Superior temporal gyrus (tissue), 1 donor: ENCODE measurements at regions not wholly inside any gene's neighbourhood (a gene's known extent, or its start where the extent isn't known, plus 50 kb on each side); places are given as distances from the start of the nearest gene placed in this dataset.
"Not testable (repeated sequence)": the region's sequence is repeated elsewhere in the genome, so short reads cannot be mapped to it uniquely, and the experiment has no call there.

ENCODE experiments used
- DNase-seq: peaks from one replicate; pipeline ENCODE4 v3.0.0-alpha.2; 2016; ENCODE audit errors: extremely low spot score

DNA sequence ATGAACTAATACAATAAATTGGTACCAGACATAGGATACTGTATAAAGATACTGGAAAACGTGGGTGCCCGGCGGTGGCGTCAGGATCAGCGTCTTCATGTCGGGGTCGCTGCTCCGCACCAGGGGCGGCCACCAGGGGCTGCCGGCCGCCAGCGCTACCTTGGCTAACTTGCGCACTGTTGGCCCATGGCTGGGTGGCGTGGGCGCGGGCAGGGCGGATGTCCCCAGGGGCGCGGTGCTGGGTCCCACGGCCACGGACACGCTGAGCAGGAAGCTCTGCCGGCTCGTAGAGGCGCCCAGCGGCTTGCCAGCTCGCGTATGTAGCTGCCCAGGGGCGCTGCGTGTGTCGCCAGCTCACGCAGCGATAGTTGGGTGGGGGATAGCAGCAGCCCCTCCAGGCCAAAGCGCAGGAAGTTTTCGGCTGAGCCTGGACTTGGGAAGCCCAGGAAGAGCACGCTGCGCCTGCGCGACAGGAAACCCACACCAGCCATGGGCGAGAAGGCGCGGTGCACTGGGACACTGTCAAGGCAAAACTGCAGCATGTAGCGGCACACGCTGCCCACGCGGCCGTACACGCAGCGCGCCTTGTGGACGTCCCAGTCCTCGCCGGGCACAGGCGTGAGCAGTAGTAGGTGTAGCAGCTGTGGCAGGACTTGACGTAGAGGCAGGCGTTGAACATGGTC, 299.9 kb downstream of the CCDC74A start:
- DNase-seq, result no peak

DNA sequence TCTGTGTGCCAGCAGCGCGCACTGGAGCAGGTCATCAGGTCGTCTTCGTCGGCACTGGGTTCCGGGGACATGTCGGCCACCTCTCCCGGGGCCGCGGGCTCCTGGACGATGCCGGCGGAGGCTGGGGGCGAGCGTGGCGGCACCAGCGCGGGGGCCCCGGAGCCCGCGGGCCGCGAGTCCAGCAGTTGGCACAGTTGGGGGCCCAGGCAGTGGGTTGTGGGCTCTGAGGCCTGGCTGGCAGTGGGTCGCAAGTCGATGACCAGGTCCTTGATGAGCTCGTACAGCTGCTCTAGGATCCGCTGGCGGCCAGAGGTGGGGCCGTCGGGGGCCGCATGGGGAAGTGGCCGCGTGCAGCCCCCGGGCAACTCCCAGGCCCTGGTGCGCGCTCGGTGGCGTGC, 300.5 kb downstream of the CCDC74A start:
- no peak for DNase-seq

DNA sequence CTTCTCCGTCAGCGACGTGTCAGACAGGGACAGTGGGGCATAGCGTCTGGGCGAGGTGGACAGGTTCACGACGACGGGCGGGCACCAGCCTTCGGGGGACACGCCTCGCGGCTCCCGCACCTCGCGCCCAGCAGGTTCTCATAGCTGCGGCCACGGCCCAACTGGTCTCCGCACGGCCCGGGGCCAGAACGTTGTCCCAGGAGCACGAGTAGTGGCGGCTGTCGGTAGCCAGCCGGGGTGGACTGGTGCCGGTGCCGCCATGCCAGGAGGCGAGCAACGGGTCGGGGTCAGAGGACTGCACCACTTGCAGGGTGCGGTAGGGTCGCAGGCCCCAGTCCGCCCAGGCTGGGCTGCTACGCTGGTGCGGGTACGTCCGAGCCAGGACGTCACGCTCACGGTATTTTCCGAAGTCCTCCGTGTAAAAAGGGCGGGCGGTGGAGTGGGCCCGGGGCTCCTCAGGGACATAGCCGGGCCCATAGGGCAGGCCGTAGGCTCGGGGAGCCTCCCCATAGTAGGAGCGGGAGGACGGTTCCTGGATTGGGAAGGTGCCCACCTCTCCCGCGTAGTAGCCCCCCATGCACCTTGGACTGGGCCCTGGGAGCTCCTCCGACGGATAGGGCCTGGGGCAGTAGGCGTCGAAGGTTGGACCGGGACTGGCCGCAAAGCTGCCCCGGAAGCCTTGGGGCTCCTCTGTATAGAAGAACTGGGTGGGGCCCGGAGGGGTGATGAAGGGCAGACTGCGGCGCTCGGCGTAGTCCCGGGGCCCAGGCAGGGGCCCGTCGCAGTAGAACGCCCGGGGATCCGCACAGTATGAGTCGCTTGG, 301.2 kb downstream of the CCDC74A start:
- DNase-seq, result not testable (repeated sequence)

DNA sequence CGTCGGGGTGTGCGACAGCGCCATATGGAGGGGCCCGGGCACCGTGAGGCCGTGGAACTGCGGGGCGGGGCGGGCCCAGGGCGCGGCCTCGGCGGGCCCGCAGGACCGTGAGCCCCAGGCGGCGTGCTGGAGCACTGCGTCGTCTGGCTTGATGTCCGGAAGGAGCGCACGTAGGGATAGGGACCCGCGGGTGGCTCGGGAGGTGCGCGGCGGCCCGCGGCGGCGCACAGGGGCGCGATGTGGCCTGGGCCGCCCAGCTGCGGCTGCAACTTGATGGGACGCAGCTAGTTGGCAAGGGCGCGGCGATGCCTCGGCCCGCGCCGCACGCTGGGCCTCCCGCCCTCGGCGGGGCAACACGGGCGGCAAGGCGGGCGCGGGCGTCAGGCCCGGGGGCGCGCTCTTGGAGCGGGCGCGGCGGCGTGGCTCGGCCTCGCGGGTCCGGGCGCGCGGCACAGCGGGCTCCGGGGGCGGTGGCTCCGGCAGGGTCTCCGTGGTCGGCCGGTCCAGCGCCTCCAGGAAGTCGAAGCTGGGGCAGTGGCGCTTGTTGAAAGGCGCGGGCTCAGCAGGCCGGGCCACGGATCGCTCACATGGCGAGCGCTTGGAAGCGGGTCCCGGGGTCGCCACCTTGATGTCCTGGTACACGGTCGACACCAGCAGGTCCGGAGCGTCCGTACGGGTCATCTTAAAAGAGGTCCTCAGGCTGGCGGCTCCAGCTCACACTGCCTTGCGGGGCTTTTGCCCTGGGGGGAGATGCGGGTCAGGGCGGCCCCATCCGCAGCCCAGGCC, 302.0 kb downstream of the CCDC74A start:
- DNase-seq, result not testable (repeated sequence)

DNA sequence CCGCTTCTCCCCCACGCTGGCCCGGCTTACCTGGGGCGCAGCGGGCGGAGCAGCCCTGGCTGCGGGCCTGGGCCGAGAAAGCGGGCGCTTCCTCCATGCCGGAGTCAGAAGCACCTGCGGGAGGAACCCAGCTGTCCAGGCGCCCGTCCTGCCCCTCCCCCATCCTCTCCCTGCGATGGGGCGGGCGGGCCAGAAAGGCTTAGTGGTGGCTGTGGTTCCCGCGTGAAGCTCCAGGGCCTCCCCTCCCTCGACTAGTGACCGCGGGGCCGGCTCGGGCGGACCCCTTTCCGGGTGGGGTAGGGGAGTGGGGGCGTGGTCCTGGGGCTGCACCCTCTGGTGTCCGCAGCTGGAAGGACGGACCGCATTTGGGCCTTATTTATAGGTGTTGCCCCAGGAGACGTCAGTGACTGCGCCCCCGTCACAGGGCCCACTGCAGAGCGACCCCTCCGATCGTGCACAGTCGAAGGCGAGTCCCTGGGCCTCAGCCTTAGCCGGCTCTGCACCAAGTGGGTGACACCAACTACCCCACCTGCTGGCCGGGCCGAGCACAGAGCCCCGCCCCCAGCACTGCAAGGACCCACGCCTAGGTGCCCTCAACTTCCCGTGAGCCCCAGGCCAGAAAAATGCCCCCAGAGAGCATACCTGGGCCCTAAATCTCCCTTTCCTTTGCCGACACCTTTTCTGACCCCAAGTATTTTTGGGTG, 302.7 kb downstream of the CCDC74A start:
- DNase-seq, result not testable (repeated sequence)

DNA sequence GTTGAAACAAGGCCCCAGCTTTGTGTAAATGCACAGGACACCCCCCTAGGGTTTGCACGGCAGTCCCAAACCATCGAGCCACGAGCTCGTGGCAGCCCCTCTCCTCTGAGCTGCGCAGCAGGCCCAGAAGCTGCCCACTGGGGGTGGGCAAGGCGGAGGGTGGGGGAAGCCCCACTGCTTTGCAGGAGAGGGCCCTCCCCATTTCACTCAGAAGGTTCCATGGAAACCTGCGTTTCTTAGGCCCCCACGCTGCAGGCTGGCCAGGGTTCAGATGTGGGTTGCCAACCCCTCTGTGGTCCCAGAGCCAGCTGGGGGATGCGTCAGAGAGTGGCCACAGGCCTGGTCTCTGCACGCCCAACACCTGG, 303.2 kb downstream of the CCDC74A start:
- not testable (repeated sequence) for DNase-seq

DNA sequence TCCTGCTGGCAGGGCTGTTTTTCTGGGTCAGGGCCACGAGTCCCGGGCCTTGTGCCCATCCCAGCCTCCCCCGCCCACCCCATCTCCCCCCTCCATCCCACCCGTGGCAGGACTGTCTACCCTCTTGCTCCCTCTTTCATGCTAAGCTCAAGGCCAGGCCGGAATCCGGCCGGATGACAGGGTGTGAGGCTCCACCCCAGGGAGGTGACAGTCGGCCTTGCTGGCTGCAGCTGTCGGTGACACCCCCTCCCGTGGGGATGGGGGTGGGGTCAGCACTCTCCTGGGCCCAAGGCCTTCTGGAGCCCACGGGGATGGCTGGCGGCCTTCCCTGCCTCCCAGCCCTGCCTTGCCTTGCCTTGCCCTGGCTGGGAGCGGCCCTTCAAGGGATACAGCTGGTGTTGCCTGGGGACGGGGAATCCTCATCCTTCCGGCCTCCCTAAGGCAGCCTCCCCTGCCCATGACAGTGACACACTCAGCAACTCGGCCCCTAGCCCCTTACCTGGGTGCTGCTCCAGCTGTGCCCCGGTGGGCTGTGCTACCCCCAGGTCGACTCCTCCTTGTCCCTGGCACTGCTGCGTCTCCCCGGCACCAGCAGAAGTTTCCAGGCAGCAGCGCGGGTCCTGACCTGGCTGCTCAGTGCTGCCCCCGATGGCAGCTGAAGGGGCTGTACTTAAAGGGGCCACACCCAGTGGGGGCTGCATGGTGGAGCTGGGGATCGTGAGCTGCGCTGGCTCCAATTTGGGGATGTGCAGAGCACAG, 303.9 kb downstream of the CCDC74A start:
- DNase-seq, result not testable (repeated sequence)

DNA sequence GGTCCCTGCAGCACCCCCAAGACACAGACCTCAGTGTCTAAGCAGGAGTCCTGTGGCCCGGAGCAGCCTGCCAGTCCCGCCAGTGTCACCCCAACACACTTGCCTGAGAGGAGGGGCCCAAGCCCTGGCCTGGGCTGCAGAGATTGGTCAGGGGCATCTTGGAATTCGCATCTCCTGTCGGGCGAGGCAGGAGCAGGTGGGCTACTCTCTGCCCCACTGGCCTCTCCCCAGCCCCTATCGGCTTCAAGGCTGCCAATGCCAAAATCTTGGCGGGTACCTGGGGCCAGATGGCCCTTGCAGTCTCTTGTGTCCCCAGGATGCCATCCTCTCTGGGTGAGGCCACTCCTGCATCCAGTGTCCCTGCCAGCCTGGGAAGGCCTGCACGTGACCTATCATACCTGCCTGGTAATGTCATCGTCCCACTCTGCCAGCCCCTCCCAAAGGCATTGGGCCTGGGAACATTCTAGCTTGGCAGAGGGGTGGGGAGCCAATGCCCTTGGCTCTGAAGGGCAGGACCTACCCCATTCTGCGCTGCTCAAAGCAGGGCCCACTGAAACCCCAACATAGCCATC, 304.6 kb downstream of the CCDC74A start:
- DNase-seq, result not testable (repeated sequence)

DNA sequence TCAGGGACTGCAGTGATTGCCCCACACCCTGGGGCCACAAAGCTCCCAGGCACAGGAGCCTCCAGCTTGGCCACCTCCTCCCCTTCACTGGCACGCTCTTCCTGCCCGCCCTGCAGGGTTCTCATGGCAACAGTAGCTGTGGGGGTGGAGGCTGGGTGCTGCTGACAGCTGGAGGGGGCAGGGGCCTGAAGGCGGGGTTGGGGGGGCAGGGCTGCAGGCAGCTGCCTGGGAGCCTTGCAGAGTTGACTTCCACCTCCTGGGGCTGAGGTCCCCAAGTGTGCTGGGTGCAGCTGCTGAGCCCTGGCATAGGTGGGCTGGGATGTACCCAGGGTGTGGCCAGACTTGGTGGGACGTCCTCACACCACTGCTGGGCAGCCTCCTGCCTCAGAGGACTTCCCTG, 305.2 kb downstream of the CCDC74A start:
- not testable (repeated sequence) for DNase-seq

DNA sequence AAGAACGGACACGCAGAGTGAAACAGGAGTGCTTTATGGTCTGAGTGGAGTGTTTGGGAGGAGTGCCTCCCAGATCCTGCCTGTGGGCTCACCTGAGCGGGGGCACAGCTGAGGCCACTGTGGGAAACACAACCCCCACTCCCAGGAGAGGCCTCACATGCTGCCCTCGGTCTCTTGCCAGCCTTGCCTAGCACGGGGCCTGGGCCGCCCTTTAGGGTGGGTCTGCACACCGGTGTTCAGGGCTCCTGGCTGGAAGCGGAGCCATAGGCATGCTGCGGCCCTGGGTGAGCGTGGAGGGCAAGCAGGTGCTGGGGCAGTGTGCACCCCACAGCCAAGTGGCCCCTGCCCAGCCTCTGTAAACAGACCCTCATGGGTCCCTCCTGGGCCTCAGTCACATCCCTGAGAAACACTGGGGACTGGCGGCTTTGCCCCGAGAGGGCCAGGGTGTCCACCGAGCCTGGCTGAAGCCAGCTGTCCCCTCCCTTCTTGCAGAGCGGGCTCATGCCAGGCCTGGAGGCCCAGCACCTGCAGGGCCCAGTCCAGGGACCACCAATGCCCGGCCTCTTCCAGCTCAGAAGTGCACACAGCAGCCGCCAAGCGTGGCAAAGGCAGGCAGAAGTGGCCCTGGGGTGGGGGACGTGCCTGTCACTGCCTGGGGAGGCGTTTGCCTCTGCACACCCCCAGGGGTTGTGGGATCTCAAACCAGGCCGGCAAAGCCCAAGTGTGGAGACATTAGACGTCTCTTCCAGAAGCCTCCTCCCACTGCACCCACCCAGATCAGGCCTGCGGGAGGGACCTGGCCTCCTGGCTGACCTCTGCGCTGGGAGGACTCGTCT, 305.9 kb downstream of the CCDC74A start:
- not testable (repeated sequence) for DNase-seq

DNA sequence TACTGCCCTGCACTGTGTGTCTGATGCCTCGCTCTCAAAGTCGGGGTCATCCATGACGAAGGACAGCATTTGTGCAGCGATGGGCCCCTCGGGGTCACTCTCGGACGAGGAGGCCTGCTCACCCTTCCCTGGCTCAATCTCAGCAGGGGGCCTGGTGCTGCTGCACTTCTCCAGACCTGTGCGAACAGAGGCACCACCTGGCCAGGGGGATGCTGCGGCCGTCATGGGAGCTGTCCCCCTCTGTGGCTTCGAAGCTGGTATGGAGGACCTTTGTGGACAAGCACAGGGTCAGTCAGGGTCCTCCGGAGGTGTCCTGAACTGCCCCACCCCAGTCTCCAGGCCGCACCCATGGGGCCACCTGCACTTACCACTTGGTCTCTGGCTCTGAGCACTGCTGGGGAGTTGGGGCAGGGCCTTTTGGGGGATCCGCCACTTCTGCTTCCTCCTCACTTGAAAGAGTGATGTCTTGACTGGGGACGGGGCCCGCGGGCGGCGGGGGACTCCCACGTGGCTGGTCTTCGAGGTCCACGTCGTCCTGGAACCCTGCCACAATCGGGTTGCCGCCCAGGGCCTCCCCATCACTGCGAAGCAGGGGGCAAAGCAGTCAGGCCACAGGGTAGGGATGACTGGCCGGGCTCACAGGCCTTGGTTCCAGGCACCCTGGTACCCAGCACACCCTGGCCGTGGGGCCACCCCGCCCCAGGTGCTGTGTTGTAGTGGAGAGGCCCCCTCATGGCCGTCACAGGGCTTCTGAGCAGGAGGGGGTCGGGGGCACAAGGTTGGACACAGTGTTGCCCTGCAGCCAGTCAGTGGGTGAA, 306.7 kb downstream of the CCDC74A start:
- not testable (repeated sequence) for DNase-seq

DNA sequence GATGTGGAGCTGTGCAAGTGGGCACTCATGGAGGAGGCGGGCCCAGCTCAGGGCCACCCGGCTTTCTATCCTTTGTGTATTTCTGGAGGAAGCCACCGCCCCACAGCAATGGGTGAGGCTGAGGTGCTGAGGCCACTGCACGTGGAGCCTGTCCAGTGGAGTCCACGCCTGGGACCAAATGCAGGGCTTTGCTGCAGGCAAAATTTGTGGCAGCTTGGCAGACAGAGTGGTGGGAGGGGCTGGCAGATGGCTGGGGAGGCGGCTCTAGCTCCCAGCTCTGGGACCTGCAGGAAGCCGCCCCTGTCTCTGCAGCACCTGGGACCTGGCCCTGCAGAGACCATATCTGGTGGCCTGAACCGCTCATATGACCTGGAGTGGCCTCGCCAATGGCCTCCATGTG, 307.3 kb downstream of the CCDC74A start:
- DNase-seq, result not testable (repeated sequence)

DNA sequence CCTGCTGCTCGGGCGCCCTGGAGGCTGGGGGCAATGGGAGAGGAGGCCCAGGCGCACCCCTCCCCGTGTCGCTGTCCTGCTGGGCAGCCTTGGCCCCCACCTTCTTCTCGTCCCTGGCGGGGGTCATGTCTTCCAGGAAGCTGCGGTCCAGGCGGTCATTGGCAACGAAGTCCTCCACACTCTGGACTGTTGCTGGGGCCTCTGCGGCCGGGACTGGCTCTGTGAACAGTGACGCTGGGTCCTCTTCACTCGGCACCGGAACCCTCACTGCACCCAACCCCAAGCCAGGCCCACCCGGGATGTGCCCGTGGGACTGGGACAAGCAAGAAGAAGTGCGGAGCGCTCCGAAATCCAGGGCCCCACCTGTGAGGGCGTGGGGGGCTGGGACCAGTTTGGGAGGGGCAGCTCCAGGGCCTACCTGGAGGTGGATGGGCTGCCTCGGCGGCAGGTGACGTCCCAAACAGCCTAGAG, 308.0 kb downstream of the CCDC74A start:
- no peak for DNase-seq

DNA sequence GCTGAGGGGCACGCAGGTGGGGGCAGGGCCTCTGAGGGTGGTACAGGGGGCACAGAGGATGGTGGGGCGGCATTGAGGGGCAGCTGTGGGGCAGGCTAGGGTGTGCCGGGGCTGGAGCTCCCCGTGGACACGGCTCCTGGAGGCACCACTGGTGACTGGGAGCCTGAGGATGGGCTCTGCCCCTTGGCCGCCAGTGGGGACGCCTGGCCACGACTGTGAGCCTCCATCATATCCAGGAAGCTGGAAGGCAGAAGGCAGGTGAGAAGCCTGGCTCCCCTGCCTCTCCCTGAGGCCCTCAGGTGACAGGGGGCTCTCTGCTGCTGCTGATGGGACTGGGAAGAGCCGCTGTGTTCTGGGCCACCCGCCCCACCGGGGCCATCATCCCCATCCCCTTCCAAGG, 308.4 kb downstream of the CCDC74A start:
- DNase-seq, result not testable (repeated sequence)

DNA sequence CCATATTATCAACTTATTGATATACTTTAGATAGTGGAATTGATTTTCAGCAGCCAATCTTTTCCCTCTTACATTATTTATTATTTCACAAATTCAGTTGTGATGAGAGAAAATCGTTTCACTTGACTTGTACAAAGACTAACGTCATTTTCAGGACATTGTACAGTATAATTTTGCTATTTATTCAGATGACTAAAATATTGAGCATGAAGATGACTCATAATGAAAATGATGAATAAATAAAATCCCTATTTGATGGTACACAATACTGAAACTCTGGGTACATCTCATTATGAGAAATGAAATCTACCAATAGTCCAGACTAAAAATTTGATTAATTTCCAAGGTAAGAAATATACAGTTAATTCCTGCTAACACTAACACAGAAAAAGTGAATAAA, 316.4 kb downstream of the CCDC74A start:
- DNase-seq, result not testable (repeated sequence)

DNA sequence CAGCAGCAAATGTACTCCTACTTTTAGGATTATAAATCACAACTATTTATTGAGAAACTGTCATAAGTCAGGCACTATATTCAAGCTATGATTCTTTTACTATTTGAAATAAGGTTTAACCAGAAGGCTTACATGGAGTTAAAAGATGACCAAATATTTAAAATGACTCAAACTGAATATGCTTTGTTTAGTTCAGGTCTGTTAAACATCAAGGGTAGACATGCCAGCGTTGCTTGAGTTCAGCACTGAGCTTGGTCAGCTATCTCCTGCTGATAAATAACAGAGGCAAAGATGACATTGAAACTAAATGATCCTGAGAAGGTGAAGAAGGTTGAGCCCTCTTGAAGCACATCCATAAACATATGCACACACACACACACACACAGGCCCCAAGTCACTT, 305.6 kb downstream of the ANKRD30BL start:
- DNase-seq, result not testable (repeated sequence)

DNA sequence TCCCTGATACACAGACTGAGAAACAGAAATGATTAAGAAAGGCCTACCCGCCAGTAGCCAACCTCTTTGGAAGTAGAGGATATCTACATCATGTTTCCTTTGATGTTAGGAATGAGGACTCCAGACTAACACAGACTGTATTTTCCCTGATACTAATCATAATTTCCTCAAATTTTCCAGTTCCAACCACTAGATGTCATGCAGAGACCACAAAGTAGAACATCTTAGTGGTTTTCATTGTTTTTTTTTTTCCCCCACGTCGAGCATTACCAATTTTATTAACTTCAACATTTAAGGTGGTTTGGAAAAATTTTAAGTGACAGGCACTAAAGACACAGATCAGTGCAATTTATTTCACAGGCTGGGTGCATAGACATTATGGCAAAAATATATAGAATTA, 303.6 kb downstream of the ANKRD30BL start:
- DNase-seq, result peak; percentile 61
